ENCODE measurements at regions not wholly inside any gene's neighbourhood (a gene's known extent, or its start where the extent isn't known, plus 50 kb on each side); places are given as distances from the start of the nearest gene placed in this dataset.
"Not testable (repeated sequence)": the region's sequence is repeated elsewhere in the genome, so short reads cannot be mapped to it uniquely, and the experiment has no call there.

DNA sequence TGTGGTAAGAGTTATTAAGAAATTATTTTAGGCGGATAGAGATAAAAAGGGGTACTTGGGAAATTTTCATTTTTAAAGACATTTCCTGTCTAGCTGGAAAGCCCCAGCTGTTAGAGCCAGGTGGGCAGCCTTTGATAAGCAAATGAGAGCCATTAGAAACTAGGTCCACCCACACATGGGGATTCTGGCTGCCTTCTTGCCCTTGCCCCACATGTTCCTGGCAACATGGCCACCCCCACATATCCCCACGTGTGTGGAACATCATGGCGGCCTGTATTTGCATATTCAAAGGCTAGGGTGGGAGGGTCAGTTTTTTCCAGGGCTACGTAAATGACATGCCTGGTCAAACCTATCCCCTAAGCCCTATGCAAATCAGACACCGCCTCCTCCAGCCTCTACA, 1382.1 kb downstream of the AACS start:
- DNase-seq (ENCODE audit: low spot score): no peak

DNA sequence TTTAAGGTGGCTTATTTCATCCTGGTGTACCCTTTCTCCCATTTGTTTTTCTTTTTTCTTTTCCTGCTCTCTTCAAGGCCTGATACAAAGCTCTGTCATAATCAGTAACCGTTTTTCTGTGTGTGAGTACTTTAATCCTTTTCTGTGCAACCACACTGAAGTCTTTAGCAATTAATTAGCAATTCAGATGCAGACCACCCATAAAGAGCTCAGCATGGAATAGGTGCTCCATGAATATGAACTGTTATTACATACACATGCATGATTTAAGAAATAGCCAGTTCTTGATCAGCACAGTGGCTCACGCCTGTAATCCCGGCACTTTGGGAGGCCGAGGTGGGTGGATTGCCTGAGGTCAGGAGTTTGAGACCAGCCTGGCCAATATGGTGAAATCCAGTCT, 1386.6 kb downstream of the AACS start:
- DNase-seq (ENCODE audit: low spot score): no peak

DNA sequence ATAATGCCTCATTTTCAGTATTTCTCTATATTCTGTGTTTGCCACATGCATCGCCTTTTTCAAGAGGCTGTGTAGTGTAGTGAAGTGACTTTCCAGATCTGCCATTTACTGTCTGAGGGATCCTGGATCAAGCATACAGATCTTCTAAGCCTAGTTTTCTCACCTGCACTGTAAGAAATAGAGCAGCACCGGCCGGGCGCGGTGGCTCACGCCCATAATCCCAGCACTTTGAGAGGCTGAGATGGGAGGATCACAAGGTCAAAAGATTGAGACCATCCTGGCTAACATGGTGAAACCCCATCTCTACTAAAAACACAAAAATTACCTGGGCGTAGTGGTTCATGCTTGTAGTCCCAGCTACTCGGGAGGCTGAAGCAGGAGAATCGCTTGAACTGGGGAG, 1387.5 kb downstream of the AACS start:
- DNase-seq (ENCODE audit: low spot score): not testable (repeated sequence)

DNA sequence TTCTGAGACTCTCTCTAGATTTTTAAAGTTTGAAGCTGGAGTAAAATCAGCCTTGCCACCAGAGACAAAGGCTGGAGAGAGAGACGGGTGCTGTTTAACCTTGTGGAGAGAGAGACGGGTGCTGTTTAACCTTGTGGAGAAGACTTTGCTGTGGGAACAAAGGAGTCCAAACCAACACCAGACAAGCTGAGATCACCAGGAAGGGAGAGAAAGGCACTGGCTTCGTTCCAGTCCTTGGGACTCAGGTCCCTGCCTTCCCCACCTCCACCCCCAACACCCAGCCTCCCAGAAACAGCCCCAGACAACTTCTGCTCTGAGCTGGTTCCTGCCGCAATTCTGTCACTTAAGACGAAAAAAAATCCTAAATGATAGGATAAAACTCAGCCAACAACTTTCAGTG, 1389.3 kb downstream of the AACS start:
- no peak for DNase-seq (ENCODE audit: low spot score)

DNA sequence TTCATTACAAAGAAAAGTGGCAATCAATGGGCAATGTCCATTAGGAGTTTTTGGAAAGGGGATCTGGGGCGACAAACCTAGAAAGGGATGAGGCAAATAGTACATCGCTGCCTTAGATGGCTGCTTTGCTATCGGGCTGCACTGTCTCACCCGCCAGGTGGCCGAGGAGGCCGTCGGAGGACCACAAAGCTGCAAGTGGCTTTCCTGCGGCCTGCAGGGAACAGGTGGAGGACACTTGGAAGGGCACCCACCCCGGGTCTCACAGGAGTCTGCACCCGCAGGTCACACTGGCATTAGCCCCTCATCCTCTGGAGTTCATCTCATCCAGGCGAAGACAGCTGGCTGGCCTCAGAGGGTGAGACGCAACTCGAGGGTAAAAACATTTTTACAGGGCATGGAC, 1392.5 kb downstream of the AACS start:
- no peak for DNase-seq (ENCODE audit: low spot score)

DNA sequence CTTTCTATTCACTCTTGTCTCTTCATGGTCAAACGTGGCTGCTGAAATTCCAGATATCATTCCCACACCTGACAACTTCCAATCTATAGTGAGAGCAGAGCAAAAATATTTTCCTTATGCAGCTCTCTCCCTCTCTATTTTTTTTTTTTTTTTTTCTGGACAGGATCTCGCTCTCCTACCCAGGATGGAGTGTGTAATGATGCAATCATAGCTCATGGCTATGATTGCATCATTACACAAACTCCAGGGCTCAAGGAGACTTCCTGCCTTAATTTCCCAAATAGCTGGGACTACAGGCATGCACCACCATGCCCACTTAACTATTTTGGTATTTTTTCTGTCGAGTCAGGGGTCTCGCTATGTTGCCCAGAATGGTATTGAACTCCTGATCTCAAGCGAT, 1398.9 kb downstream of the AACS start:
- DNase-seq (ENCODE audit: low spot score): no peak

DNA sequence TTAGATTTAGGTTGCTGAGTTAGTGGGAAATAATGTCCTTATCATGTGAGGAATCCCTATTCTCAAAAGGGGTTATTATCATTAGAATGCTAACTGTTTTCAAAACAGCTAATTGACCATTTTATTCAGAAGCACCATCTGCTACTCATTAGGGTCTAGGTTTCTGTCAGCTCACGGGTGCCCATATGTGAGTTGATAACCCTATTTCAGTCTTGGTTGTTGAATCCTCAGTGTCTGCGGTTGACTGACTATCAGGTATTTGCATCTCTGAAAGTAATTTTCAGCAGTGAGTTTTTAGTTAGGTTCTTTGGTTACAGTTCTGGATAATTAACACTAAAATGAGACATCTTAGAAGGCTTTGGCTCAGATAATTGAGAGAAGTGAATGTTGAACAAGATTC, 1404.0 kb downstream of the AACS start:
- no peak for DNase-seq (ENCODE audit: low spot score)

DNA sequence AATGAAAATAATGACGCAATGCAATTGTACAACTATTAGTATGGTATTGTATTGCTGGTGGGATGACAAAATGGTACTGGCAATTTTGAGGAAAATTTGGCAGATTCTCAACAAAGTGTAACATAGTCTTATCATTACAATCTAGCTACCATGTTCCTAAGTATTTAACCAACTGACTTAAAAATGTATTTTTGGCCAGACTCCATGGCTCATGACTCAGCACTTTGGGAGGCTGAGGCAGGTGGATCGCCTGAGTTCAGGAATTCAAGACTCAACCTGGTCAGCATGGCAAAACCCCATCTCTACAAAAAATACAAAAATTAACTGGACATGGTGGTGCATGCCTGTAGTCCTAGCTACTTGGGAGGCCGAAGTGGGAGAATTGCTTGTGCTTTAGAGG, 1409.5 kb downstream of the AACS start:
- DNase-seq (ENCODE audit: low spot score): no peak

DNA sequence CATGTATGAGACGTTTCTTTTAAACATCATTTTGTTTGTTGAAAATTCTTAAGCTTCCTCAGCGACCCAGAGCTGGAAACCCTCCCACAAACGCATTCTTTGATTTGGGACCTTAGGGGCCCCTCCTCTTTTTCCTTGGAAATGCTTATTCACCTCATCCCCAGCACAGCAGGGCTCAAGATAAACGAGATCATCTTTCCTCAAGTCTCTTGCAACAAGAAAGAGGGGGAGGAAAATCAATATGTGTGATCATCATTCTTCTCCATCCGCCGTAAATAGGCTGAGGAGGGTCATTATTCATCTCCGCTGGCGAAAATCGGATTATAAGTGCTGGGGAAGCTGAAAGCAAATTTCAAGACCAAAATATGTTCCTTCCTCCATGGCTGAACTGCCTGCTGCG, 1415.2 kb downstream of the AACS start:
- no peak for DNase-seq (ENCODE audit: low spot score)

DNA sequence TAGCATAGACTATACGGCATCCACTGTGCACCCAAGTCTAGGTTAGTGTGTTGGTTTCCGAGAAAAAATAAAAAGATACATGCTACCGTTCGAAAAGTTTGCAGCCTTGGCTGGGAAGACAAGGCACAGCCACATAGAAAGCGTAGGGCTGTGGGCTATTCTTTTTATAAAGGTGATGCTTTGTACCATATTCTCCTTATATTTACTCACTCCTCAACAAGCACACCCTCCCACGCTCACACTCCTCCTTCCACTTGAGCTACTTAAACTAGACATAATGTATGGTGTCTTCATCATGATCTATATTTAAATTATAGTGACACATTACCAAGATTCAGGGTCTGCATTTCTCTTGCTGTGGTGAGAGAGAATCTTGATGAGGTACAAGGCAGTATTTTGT, 1416.5 kb downstream of the AACS start:
- no peak for DNase-seq (ENCODE audit: low spot score)

DNA sequence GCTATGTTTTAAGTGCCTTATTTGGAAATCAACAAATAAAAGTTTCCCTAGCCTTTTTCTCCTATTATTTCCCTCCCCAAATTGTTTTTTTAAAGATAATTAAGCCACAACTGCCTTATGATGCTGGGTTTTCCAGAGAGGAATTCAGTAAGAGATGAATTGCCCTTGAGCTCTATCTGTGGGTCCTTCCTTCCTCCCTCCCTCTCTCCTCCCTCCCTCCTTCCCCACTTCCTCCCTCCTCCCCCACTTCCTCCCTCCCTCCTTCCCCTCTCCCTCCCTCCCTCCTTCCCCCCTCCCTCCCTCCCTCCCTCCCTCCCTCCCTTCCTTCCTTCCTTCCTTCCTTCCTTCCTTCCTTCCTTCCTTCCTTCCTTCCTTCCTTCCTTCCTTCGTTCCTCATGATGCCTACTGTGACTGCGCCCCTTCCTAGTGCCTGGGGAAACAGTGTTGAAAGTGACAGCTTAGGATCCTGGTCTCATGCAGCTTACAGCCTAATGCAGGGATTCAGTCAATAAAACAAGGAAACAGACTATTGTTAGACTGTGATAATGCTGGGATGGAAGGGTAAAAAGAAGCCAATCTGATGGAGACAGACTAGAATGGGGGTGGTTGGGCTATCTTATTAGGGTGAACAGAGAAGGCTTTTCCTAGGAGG, 1417.1 kb downstream of the AACS start:
- DNase-seq (ENCODE audit: low spot score): no peak

DNA sequence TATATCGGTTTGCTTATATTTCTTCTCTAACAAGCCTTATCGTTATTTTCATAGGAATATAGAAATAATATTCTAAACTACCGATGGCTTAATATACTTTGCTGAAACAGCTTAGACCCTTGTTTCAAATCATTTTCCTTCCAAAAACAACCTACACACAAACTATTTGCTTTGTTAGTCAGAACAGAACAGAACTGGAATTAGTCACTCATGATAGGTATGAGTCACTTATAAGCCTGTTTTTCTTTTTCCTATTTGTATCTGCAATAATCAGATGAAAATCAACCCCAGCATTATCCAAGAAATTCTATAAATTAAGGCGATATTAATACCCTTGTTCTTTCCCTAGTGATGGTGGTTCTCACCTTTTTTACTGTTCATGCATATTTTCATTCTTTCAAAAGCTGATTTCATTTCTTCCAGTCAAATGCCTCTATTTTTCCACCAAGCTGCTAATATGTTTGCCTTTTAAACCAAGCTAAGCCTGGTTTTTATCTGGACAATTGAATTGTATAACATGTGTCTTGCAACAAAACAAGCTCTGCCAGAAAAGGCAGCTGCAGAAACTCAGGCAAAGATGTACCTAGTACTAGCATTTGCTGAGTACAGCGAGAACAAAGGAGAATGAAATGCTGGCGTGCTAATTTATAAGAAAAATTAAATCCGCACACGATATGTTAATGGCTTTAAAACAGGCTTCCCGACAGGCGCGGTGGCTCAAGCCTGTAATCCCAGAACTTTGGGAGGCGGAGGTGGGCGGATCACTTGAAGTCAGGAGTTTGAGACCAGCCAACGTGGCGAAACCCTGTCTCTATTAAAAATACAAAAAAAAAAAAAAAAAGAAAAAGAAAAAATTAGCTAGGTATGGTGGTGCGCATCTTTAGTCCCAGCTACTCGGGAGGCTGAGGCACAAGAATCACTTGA, 1418.2 kb downstream of the AACS start:
- no peak for DNase-seq (ENCODE audit: low spot score)

DNA sequence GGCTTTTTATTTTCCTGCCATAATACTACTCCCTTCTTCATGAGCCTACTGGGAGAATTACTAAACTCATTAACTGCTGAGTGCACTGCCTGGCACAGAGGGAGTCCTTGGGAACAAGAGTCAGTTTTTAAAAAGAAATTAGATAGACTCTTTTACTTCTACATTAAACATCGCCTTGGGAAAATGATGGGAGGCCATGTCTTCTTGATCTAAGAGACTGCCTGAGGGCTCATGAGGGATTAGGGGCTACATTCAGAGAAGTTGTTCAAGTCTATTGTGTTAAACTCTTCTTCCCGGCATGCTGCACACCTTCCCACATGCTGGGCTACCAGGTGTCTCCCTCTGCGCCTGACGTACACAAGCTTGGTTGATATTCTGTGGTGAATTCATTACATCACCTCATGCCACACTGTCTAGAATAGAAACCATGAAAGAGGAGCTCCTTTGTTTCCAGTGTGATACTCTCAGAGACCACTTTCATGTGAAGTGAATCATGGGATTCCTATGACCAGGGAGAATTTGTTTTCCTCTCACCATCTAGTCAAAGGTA, 1422.3 kb downstream of the AACS start:
- no peak for DNase-seq (ENCODE audit: low spot score)

DNA sequence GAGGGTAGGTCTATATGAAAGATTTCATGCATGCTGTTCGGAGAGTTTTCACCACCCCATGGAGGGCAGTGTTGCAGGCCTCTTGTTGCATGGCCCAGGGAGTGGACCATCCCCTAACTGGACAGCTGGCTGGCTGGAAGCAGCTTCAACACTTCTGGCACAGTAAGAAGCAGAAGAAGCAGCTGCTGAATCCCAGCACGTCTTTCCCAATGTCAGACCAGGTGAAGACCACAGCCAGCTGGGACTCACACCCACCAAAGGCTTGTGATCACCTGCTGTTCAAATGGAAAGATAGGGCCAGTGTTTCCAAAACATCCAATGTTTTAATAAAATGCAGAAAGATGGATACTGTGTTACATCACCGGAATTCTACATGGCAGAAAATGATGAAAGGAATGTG, 1423.6 kb downstream of the AACS start:
- no peak for DNase-seq (ENCODE audit: low spot score)

DNA sequence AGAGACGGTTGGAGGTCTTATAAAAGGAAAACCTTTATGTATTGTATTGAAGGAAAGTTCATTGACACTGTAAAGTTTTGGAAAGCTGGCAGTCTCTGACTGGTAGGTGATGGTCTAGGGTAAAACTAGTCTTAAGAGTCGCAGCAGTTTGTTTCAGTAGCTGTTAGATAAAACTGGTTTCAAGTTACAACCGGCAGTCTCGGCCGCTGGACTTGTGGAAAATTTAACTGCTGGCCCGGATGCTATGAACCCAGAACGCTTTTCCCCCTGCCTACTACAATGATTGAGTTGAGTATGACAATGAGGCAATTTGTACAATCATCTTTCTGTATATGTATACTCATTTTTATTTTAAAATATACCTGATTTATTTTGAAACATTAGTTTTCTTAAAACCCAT, 1426.9 kb downstream of the AACS start:
- DNase-seq (ENCODE audit: low spot score): no peak

DNA sequence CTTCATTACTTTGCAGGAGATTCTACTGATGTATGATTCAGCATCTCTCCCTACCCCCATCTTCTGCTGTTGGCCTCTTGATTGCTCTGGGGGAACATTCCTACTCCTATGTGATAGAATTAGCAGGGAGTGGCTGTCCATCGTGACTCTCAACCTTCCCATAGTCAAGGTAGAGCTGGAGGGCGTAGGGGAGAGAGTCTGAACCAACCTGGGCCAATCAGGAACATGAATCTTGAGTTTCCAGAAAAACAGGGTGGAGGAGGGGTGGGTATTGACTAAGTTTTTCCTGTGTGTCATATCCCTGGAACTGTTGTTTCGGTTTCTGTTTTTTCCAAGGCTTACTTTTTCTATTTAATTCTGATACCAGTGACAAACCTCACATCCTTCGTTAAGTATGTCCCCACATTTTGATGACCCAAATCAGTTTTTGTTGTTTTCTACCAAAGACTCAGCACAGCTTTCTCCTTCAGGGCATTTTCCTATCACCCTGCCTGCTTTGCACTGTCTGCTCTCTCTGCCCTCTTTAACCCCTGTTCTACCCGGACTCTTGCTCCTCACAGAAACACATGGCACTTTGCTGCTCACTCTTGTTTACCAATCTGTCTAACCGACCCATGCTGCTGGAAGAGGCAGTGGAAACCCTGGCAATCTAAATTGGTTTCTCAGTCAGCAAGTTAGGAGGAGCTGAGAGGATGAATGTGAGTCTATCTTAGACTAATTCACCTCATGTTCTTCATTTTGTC, 1428.3 kb downstream of the AACS start:
- DNase-seq (ENCODE audit: low spot score): no peak

DNA sequence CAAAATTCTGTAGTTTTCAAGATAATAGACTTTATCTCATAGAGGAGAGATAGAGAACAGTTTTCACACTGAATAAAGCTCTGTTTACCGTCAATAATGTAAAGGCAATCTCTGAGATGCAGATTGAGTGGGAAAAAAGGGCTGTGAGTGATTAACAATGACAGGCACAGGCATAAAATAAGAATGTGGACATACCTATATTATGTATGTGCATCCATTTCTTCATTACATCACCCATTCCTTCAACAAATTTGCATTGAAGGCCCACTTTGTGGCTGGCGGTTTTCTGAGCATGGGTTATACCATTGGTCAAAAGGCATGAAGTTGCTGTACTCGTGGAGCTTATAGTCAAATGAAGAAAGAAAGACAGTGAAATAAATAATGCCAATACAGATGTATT, 1431.0 kb downstream of the AACS start:
- no peak for DNase-seq (ENCODE audit: low spot score)

DNA sequence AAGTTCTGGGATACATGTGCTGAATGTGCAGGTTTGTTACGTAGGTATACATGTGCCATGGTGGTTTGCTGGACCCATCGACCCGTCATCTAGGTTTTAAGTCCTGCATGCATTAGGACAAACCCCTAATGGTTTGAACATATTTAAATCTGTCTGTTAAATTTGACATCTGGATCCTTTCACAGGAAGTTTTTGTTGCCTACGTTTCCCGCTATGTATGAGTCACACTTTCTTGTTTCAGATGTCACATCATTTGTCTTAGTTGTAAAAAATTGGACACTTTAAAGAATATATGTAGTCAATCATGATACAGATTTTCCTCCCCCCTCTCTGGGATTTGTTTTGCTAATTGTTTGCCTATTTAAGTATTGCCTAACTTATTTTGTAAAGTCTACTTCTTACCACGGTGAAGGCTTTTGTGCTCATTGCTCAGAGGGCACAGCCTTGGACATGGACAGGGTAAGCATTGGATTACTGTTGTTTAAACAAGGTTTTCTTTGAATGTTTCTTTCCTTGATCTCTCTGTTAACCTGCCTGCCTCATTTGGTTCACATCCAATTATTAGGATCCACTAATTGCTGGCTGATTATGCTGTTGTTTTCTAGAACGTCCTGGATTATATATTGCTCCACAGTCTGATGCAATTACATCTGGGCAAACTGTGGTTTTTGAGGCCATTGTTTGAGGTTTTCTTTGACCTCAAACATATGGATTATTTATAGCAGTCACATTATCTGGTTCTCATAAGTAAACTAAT, 1441.4 kb downstream of the AACS start:
- DNase-seq (ENCODE audit: low spot score): no peak

DNA sequence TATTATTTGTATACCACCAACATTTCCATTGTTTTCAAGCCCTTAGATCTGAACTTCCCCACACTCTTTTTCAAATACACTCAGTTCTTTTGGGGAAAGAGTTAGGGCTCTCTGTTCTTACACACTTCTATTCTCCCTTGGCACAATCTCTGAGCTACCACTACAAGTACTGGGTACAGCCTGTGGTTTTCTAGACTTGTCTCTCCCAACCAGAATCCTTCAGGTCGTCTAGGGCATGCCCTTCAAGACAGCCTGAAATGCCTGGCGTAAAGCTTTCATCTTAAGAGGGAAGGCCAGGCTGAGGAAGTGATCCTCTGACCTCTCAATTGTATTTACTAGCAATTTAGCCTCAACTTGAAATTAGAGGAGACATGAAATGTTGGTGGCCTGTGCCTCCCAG, 1442.0 kb downstream of the AACS start:
- DNase-seq (ENCODE audit: low spot score): no peak

DNA sequence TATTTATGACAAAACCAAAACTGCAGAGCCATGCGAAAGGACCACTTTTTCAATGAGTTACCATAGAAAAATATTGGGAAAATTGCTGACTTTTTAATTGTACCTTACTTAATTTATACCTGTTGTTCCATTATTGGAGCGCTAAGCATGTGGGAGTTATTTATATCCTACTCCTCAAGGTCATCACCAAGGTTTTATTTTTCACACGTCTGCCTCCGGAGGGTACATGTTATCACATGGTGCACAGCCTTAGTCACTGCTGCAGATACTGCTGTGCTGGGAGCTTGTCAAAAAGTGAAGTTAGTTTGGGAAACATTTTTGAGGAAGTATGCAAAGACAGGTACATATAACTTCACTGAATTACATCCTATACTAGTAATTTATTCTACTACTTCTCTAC, 1444.3 kb downstream of the AACS start:
- no peak for DNase-seq (ENCODE audit: low spot score)

DNA sequence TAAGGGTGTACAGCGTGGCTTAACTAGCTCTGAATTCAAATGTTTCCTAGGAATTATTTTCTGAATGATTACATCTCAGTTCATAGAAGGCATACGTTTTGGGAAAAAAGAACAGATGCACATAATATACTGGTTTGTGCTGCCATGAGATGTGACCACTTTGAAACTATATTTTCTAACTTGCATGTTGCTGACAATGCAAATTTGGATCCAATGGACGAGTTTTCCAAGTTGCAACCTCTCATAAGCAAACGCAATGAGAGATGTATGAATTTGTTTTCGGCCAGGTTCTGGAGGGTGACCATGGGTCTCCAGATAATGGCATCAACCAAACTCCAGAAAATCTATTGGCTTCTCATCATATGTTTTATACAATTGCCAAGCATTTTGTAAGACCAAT, 1445.4 kb downstream of the AACS start:
- no peak for DNase-seq (ENCODE audit: low spot score)

All from D341Med (cell line).